Stimulated activated CD4-positive, alpha-beta T cell treated with anti-CD3 and anti-CD28 coated beads, TNF-alpha, amount 100 ng/mL, for 48 hours (primary cell): ENCODE measurements at regions not wholly inside any gene's neighbourhood (a gene's known extent, or its start where the extent isn't known, plus 50 kb on each side); places are given as distances from the start of the nearest gene placed in this dataset.

Experiments
- DNase-seq, 3 donors: peaks; one replicate each; pipeline ENCODE4 v3.0.0-alpha.2; 2020; ENCODE audit warnings: low read depth in 3 of 3

DNA sequence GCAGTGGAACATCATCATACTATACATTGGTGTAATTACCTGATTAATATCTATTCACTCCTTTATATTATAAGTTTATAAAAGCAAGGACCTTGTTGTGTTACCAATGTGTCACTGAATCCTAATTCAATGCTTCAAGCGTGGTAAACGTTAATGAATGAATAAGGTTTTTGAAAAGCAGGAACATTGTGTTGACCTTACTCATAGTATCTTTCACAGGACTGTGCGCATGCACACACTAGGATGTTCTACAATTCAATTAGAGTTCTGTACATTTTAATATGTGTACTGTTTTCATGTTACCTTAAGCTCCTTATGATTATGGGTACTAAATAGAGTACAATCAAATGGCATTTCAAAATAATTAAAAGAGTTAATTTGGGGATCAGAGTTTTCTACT lies 578.5 kb downstream of the BMP2 start:
- no peak for DNase-seq

DNA sequence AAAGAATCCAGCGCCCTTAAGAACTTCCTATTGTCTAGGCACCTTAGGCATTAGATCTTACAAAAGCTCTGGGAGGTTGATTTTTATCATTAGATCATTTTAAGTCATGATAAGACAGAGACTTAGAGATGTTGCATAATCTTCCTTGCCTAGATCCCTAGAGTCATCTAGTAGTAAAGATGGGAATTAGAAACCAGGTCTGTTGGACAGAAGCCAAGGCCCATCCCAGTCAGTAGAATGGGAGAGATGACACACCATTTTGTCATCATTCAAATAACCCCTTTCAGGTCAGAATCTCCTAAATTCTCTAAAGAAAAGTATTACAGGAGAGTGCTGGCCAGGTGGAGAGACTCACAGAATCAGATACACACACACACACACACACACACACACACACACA lies 579.1 kb downstream of the BMP2 start:
- DNase-seq, result no peak

DNA sequence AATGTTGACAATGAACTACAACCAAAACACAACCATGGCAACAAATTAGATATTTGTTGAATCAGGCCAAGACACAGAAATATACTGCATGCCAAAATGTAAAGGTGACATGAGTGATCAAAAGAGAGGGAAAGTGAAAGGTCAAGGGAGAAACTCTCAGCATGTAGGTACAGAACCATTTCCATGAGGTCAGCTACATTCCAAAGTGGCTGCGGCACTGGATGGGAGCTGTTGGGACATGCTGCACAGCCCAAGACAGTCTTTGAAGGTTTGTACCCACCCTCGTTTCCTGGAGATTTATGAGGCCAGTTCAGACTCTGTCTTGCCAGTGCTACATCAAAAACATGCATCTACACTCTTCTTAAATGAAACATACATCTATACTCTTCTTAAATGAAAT lies 579.9 kb downstream of the BMP2 start:
- no peak for DNase-seq

DNA sequence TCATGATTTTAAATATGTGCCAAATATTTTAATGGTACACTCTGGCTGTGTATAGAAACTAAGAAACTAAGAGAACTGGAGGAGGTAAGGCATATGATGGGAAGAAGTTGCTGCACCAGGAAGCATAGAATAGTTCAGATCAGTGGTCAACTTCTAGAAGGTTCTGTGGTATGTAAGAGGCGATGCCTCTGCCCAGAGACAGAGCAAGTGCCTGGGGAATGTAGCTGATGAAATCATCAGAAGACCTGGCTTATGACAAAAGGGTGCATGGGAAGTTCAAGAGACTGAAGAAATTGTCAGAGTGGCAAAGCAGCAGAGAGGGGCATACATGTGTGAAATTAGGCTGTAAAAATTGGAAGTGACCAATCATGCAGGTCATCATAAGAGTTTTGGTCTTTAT lies 580.8 kb downstream of the BMP2 start:
- no peak for DNase-seq

DNA sequence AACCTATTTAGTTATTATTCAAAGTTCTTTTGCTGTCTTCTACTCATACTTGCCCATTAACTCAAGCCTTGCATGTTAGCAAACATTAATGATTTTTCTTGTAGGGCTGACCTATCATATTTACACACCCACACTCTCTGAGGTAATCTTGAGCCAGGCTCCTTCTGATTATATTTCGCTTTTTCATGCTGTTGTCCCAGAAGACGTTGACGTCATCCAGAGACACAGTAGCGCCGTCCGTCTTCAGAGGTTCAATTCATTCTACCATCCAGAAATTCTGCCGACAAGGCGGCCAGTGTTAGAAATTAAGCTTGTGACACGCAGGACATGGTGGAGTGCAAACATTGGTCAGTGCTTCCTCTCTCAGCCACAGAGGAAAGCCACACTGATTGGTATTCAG lies 584.7 kb downstream of the BMP2 start:
- no peak for DNase-seq

DNA sequence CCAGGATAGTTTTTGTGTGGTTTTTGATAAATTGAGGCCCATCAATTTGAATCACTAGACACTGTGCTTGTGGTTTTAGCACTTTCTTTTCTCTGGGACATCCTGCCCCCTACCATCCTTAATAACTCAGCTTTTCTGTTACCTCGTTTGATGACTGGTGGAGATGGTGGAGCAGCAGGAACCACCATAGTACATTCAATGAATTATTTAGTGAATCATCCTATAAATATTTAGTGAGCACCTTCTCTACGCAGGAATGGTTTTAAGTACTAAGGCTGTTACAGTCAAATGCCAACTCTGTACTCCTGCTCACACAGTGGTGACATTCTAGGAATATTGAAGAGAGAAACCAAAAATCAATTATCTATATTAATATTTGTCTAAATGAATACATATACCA lies 585.2 kb downstream of the HAO1 start:
- DNase-seq, result no peak

DNA sequence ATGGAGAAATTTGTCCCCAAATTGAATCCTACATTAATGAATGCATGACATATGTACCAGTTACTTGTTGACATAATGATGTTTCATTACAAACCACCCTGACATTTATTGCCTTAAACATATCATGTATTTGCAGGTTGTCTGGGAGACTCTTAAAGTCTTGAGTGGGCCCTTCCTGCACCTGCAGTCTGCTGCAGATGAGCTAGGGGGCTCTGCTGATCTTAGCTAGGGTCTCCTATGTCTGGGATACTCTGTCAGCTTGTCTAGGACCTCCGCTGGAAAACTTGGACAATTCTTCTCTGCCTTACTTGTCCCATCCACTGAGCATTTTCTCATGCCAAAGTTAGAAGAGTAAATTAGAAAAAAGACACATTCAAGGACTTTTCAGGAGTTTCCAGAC lies 581.6 kb downstream of the HAO1 start:
- DNase-seq, result no peak

DNA sequence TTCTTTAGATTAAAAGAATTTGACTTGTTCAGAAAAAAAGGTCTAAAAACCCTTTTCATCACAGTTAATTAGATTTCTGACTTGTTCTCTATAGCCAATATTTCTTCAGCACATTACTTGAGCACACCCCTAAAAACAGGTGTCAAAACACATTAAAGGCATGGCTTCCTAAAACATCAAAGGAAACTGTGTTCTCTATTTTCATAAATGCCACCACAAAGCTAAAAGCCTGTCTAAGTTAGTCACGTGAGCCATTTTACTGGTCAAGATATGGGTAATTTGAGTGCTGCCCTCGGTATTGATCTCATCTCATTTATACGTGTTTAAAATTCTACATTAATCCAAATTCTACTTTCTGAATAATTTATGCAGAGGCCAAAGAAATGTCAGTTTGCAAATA lies 580.5 kb downstream of the HAO1 start:
- no peak for DNase-seq

DNA sequence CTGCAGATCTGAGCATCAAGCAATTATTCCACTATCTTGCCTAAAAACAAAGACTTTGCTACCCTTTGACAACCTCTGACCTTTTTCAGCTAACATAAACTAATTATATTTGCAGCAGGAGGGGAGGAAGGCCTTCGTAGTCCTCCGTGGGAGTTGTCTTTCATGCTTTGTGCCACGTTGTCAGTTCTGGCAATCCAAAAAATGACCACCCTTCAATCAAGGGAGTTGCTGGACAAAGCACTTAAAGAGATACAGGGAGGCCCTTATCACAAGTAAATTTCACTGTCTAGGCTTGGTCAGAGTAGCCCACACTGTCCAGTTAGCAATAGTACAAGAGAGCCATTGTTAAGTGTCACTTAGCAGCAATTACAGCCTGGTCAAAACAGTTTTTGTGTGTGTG lies 578.9 kb downstream of the HAO1 start:
- DNase-seq, result no peak

DNA sequence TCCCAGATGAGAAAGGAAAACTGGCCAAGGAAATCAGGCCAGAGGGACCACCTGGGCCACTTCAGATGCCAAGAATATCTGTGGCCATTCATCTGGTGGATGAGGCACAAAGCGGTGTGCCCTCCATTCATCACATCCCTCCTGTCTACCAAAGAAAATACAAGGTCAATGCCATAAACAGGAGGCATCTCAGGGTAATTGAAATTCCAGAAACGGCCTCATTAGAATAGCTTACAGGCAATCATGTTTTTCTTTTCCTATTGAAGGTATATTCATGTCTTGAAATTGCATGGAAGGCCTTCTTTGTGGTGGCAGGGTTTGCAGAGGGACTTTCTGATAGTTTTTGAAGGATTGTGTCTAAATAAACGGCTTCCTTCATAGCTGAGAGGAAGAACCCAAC lies 578.3 kb downstream of the HAO1 start:
- DNase-seq, result no peak

DNA sequence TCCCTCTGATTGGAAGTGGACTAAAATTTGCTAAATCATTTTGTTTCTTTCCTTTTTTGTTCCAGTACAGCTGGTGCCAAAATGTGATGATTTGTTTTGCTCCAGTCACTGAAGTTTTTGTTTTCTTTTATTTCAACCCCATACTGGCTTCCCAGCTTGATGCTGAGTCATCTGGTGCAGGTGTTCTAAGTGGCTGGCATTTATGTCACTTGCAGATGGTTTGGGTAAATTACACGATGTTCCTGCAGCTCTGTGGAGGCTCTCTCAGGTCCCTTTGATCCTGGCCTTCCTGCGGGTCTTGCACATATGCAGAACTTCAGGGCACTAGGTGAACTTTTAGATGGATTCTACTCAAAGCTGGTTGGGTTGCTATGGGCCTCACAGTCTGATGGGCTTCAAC lies 577.7 kb downstream of the HAO1 start:
- DNase-seq, result no peak

DNA sequence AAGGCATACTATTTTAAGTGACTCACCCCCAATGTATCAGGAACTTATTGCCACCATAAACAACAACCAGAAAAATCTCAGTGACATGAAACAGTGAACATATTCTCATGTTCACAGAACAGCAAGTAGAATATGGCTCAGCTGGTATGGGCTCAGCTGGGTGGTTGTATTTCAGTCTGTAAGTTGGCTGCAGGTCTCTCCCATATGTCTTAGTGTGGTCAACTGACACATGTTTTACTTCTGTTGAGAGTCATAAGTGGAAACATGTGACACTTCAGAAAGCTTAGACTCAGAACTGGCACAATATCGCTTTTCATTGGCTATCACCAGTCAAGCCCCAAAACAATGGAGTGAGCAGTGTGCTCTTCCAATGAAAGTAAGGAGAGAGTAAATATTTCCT lies 574.1 kb downstream of the HAO1 start:
- no peak for DNase-seq

DNA sequence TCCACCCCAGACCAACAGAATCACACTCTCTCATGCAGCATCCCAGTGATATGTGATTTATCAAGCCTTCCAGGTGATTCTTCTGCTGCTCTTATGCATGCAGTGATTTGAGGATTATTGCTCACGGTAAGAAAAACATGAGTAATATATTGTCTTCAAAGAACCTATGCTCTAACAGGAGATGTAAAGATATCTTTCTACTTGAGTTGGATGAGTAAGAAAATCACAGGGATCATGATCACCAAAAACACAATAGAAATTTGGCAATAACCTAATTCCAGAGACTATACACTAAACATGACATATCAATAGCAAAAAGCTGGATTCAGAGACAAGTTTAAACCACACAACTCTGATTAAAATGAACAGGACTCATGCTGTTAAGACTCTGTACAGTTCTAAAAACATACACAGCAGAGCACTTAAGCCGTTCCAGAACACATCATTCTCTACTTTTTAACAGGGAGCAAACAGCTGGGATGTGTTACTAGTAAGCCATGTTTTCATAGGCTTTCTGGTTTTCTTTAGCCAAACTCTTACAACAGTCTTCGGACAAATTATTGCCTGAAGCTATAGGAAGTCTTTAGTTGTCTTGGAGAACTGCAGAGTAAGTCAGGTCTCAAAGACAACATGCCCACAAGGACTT lies 568.6 kb downstream of the HAO1 start:
- DNase-seq, result no peak

DNA sequence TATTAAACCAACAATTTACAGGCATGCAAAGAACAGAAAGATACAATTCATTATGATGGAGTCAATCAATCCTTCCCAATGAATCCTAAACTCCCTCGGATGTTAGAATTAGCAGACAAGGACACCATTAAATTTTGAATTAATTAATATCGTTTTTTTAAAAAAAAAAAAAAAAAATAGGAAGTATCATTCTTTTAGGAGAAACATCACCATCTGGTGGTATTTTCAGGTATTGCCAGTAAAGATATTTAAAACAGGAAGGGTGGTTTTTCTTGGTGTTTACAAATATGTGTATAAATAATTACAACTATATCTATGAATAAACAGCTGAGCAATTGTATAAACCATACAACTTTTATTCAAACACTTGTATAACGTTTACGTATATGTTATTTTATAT lies 564.4 kb downstream of the HAO1 start:
- no peak for DNase-seq

DNA sequence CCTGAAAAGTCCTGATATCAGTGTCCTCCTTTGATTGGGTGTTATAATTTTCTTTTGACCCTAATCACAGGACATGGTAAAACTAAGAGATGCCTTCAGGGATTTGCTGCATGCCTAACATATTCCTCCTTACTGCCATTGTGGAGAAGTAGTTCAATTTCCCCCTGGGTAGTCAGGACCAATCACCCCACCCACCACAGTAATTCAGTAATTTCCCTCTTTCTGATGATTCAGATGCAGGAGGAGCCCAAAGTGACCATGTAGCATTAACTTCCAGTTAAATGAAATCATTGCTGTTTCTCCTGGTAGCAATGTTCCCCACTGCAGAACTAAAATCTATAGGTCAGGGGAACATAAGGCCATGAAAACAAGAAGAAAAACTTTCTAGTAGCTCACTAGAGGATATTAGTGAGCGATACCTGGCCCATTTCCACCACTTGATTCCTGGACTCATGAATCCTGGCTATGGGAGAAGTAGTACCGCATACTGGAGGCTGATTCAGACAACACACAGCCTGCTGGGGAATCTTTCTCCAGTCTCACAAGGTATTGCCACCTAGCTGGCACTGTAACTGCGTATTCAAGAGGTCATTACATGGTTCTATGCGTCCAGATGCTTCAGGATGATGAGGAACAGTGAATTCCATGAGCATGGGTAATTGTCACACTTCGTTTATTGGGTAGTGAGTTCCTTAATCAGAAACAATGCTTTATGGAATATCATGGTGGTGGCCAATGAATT lies 561.2 kb downstream of the HAO1 start:
- DNase-seq, result no peak

DNA sequence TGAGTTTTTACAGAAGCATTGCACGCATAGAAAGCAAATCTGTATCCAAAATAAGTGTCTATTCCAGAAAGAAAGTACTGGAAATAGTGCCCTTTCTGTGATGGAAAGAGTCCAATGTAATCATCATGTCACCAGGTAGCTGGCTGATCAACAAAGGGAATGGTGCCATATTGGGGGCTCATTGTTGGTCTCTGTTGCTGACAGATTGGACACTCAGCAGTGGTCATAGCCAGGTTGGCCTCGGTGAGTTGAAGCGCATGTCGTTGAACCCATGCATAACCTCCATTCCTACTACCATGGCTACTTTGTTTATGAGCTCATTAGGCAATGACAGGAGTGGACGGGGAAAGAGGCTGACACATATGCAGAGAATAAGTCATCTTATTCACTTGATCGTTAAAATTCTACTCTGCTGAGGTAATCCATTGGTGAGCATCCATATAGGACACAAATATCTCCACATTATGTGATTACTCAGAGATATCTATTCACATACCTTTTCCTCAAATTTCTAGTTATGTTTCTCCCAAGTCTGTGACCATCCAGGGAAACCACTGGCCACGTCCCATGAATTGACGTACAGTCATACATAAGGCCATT lies 560.5 kb downstream of the HAO1 start:
- no peak for DNase-seq

DNA sequence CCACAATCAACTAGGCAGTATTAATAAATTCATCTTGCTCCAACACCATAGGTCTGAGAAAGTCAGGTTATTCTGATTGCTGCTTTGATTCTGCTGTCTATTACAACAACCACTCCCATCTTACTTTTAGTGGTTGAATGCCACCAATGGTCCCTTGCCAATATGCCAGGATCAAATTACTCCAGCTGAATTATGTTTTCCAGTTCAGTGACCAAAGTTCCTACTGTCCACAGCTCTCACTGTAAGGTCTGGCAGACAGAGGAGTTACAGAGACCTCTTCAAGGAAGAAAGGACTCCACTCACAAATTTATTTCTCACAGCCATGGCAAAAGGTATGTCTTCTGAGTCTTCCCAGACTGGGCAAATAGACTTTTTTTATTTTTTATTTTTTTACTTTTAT lies 557.0 kb downstream of the HAO1 start:
- DNase-seq, result no peak

DNA sequence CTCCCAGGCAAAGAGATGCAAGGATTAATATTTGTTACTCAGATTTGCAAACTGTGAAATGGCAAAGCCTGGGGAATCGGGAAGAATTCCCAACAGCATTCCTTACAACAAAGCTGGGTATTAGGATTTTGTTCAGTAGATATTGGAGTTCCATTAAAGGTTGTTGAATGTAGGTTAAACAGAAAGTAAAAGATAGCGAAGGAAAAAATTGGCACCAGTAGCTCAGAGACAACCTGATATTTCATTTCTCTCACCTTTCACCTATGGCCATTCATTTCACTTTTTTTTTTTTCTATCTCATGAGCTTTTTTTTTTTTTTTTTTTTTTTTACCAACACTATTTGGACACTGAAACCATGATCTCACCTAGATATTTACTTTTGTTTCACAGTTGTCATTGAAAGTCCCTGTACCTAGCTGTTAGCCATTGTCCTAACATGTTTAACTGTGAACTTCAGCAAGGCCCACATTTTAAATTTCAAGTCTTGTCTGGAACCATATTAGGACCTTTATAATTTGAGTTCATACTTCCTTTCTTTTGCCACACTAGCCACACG lies 552.5 kb downstream of the HAO1 start:
- DNase-seq, result no peak

DNA sequence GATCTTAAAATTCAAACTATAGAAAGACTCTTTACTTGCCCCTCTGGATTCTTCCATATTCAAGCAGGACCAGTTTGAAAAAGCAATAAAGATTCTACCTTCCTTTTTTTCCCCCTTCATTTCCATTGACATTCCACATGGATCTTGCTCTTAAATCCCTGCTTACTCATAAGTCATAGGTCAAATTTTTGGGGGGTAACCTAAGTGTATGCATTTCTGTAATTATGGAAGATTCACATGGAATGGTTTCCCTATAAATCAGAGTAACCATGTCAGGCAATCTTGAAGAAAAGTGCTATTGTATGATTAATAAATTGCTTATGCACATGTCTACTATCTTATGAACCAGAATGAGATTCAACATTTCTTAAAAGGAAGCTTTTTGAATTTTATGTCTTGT lies 551.0 kb downstream of the HAO1 start:
- no peak for DNase-seq

DNA sequence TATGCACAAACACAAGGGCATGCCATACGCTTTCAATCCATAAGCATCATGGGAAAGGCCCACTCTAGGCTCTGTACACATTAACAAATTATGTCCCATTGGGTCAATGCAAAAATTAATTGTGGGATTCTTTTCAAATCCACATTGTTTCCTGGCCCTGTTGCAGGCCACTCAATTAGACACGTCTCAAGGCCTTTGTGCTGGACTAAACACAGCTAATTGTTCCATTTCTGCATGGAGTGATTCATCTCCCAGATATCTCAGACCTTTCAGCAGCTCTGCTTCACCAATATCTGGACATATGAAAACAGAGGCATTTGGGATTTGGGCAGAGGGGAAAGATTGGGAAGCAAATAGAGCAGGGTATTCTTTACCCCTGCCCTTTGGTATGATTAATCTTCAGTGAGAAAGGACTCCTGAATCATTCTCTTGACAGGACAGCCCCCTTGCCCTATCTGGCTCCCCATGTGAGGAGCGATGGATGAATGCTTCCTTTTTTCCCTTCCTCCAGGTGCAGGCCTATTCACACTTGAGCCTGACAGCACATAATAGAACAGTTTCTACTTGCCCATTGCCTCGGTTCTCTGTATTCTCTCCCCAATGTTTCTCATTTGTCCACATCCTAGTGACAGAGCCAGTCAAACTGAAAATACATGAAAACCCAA lies 547.6 kb downstream of the HAO1 start:
- DNase-seq, result no peak

DNA sequence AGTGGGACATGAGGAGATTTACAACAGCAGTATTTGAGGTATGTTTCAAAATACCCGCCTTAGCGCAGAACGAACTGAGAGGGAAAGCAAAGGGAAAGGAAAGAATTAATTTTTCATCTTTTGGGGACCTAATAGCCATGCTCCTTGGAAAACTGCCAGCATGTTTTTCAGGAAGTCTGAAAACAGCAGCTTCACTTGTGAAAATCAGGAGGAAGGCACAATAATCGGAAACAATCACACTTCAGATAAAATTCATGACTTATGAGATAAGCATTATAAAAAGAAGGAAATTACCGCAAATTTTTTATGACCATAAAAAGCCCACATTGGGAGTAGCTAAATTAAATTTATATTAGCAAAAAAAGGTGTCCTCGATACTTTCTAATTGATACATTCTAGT lies 541.1 kb downstream of the HAO1 start:
- no peak for DNase-seq

DNA sequence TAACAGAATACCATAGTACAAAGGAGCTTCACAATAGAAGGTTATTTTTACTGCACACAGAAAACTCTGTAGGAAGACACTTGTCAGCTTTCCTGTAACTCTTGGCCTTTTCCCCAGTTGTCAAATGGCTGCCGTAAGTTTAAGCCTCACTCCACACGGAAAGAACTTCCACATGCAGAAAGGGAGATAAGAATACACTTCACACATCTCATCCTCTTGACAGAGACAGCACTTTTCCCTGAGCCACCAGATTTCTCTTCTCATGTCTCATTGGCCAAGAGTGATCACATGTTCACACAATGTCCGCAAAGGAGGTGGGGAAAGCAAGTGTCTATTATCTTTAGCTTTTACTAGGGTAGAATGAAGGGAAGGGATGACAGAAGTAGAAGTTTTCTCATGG lies 540.7 kb downstream of the HAO1 start:
- DNase-seq, result no peak

DNA sequence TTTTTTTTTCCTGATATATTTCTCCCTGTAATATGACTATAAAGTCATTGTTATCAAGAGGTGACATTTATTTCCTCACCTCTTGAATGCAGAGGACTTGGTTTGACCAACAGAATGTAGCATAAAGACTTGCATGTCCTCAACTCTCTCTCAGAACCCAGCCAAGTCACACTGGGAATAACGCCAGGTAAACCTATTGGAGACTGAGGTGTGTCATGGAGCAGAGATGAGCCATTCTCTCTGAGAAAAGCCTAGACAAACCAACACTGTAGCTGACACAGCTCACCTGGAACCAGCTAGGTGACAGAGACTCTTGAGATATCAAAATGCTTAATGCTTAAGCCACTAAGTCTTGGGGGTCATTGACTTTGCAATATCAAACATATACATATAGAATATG lies 533.6 kb downstream of the HAO1 start:
- DNase-seq, result no peak
